OCI-LY7 (cell line): ENCODE measurements at regions not wholly inside any gene's neighbourhood (a gene's known extent, or its start where the extent isn't known, plus 50 kb on each side); places are given as distances from the start of the nearest gene placed in this dataset.

Experiments used
- BruUV-seq: library from RNA; stranded (reverse); fragments of 400-500 nt; replicated peaks from 2 replicates; lab custom pipeline; 2021; lab: Mats Ljungman, UMichigan
- CTCF ChIA-PET: fragments of 300-600 bp; sonication (Branson Sonifier 250); formaldehyde crosslinking; loops from one replicate; lab custom pipeline; 2022; ENCODE audit warnings: antibody characterized with exemption; ENCODE audit not compliant: unreplicated experiment; lab: Charles Lee
- POLR2A ChIA-PET: fragments of 300-600 bp; sonication (Branson Sonifier 250); formaldehyde crosslinking; loops from one replicate; lab custom pipeline; 2022; ENCODE audit warnings: antibody characterized with exemption; lab: Charles Lee
- DNase-seq: peaks from one replicate; pipeline ENCODE4 v3.0.0-alpha.2; 2015; ENCODE audit warnings: low spot score
- H2AFZ ChIP-seq: fragments of 200-600 bp; sonication (generic), shearing (Covaris generic); 2 replicates; pipeline ENCODE4 v1.6.1; 2014; ENCODE audit warnings: mild to moderate bottlenecking, antibody characterized with exemption, low read length, moderate library complexity
- H3K27ac ChIP-seq: fragments of 200-600 bp; sonication (generic); 2 replicates; pipeline ENCODE4 v1.5.1; 2014; ENCODE audit warnings: mixed run types, low read depth, mild to moderate bottlenecking, moderate library complexity, low read length, inconsistent platforms; ENCODE audit not compliant: poor library complexity, severe bottlenecking
- H3K36me3 ChIP-seq: fragments of 200-600 bp; sonication (generic); 2 replicates; pipeline ENCODE4 v1.6.1; 2014; ENCODE audit warnings: mild to moderate bottlenecking, antibody characterized with exemption, low read length, moderate library complexity, mixed read lengths; ENCODE audit not compliant: insufficient read depth
- H3K4me1 ChIP-seq: fragments of 200-600 bp; sonication (generic); 2 replicates; pipeline ENCODE4 v1.5.1; 2014; ENCODE audit warnings: mild to moderate bottlenecking, low read length; ENCODE audit not compliant: insufficient read depth, poor library complexity, severe bottlenecking
- H3K4me2 ChIP-seq: fragments of 200-600 bp; sonication (generic); 2 replicates; pipeline ENCODE4 v1.6.1; 2014; ENCODE audit warnings: mild to moderate bottlenecking, low read length
- H3K4me3 ChIP-seq: fragments of 200-600 bp; sonication (generic); 2 replicates; pipeline ENCODE4 v1.5.1; 2014; ENCODE audit warnings: mild to moderate bottlenecking, low read depth, low read length; ENCODE audit not compliant: poor library complexity, severe bottlenecking
- H3K79me2 ChIP-seq: fragments of 200-600 bp; sonication (generic); 2 replicates; pipeline ENCODE4 v1.6.1; 2016; ENCODE audit warnings: low read depth, mild to moderate bottlenecking, low read length, moderate library complexity, mixed read lengths; ENCODE audit not compliant: insufficient read depth
- H3K9me2 ChIP-seq: fragments of 200-600 bp; sonication (generic); 2 replicates; pipeline ENCODE4 v1.6.1; 2016; ENCODE audit warnings: mild to moderate bottlenecking, low read length, mixed read lengths; ENCODE audit not compliant: insufficient read depth
- H3K9me3 ChIP-seq: fragments of 200-600 bp; sonication (generic); 2 replicates; pipeline ENCODE4 v1.6.1; 2014; ENCODE audit warnings: mild to moderate bottlenecking, mixed run types, low read length, mixed read lengths
- H4K20me1 ChIP-seq: fragments of 200-600 bp; sonication (generic); 2 replicates; pipeline ENCODE4 v1.6.1; 2014; ENCODE audit warnings: mild to moderate bottlenecking, antibody characterized with exemption, low read length, moderate library complexity, mixed read lengths; ENCODE audit not compliant: insufficient read depth
- EZH2phosphoT487 ChIP-seq: fragments of 200-600 bp; sonication (generic); IDR thresholded peaks from 2 replicates; pipeline ENCODE4 v1.6.1; 2018; ENCODE audit warnings: low read depth, borderline replicate concordance, mild to moderate bottlenecking, mixed run types, antibody characterized with exemption, low read length, moderate library complexity, mixed read lengths
- intact Hi-C: fragments of 100-400 bp; cut with micrococcal nuclease; formaldehyde crosslinking; loops from one replicate; pipeline ENCODE4 v1.10.0; 2022; ENCODE audit not compliant: unreplicated experiment
- TF ChIP-seq, protein P1 (sequence below): fragments of 200-600 bp; sonication (generic); conservative IDR thresholded peaks from 2 replicates; pipeline ENCODE4 v1.5.1; 2014; ENCODE audit warnings: mild to moderate bottlenecking, antibody characterized with exemption, low read length, moderate library complexity, mixed read lengths

DNA sequence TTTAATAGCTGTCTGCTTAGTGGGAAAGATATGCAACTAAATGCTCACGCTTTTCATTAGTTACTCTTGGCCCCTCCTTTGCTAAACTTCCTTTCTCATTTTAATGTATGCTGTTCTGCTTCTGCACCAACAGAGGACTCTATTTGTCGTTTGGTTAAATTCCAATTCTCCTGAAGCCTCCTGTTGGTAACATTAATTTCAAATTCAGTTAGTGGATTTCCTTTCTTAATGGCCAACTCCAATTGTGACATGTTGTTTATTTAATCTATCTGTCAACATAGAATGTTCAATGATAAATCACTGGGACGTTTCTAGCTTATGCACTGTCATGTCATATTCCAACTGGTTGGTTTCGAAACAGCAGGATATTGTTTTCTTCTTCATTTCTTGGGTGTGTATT is 467.4 kb upstream of the BCHE start:
- BruUV-seq: no TSS peak
- no peaks in the 10 kb centered on the region for H3K79me2 ChIP-seq

DNA sequence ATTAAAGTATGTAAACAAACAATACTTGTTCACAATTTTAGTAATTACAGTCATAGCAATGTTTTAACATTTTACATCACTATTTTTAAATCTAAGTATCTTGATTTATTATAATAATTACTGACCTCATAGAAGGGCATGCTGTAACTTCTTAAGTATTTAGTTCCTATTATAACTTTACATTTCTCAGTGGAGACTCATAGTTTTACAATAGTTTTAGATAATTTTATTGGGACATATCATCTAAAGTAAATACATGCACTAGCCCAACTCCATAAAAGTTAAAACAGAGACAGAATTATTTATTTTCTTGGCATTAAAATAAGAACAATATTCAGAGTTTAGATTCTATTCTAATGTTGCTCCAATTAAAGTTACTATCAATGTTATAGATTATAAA is 466.5 kb upstream of the BCHE start:
- POLR2A ChIA-PET: no interaction called here
- no peaks in the 10 kb centered on the region for H4K20me1 ChIP-seq
- H3K27ac ChIP-seq: no peak overlapping the region
- H3K9me3 ChIP-seq: no peaks in the 10 kb centered on the region
- H3K79me2 ChIP-seq: no peaks in the 10 kb centered on the region
- no peak overlapping the region for H2AFZ ChIP-seq
- H3K4me3 ChIP-seq: no peak overlapping the region
- H3K36me3 ChIP-seq: no peaks in the 10 kb centered on the region
- CTCF ChIA-PET: no interaction called here
- H3K4me1 ChIP-seq: no peaks in the 10 kb centered on the region
- no peak for DNase-seq
- intact Hi-C loops: no loop called here
- no peak overlapping the region for H3K4me2 ChIP-seq
- no TSS peak for BruUV-seq
- no peak for TF ChIP-seq EZH2phosphoT487
- TF ChIP-seq, protein P1, sequence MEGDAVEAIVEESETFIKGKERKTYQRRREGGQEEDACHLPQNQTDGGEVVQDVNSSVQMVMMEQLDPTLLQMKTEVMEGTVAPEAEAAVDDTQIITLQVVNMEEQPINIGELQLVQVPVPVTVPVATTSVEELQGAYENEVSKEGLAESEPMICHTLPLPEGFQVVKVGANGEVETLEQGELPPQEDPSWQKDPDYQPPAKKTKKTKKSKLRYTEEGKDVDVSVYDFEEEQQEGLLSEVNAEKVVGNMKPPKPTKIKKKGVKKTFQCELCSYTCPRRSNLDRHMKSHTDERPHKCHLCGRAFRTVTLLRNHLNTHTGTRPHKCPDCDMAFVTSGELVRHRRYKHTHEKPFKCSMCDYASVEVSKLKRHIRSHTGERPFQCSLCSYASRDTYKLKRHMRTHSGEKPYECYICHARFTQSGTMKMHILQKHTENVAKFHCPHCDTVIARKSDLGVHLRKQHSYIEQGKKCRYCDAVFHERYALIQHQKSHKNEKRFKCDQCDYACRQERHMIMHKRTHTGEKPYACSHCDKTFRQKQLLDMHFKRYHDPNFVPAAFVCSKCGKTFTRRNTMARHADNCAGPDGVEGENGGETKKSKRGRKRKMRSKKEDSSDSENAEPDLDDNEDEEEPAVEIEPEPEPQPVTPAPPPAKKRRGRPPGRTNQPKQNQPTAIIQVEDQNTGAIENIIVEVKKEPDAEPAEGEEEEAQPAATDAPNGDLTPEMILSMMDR: no peak
- H3K9me2 ChIP-seq: no peaks in the 10 kb centered on the region

More for the DNA sequence above, 467.4 kb upstream of the BCHE start:
- intact Hi-C loops: no loop called here
- POLR2A ChIA-PET: no interaction called here
- TF ChIP-seq, protein P1: no peak
- no peak for TF ChIP-seq EZH2phosphoT487
- Histone ChIP-seq H3K4me3 (no peak overlapping the region), H4K20me1 (no peaks in the 10 kb centered on the region), H2AFZ (no peak overlapping the region), H3K9me2 (no peaks in the 10 kb centered on the region), H3K4me2 (no peak overlapping the region), H3K9me3 (no peaks in the 10 kb centered on the region), H3K36me3 (no peaks in the 10 kb centered on the region), H3K4me1 (no peaks in the 10 kb centered on the region), H3K27ac (no peak overlapping the region)
- CTCF ChIA-PET: no interaction called here
- DNase-seq: no peak

DNA sequence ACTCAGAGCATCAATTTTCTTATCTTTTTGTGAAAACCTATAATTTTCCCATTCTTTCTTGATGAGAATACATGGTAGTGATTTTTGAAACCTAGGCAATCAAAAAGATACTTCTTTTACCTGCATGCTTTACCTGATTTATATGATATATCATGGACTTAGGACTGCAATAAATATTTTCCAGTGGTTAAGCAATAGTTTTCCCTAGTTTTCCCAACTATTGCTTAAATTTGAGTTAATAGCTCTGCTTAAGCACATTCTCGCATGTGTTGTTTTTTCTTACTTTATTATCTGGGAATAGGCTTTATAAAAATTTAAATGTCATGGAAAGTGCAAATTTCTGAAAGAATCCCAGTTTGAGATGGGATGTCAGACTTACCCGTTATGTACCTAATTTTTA is 465.1 kb upstream of the BCHE start:
- intact Hi-C loops: no loop called here
- ChIA-PET CTCF (no interaction called here), POLR2A (interaction anchor here (0.6 kb wide), 1 partner anchor 15 kb away, joined by 3 read pairs; no protein-coding TSS in a partner anchor)
- no peak for TF ChIP-seq EZH2phosphoT487
- TF ChIP-seq, protein P1: no peak
- H3K4me2 ChIP-seq: no peak overlapping the region
- H4K20me1 ChIP-seq: no peaks in the 10 kb centered on the region
- no peak for DNase-seq
- H3K9me2 ChIP-seq: no peaks in the 10 kb centered on the region
- H3K36me3 ChIP-seq: no peaks in the 10 kb centered on the region
- H3K4me3 ChIP-seq: no peak overlapping the region
- H3K27ac ChIP-seq: no peak overlapping the region
- BruUV-seq: no TSS peak
- no peaks in the 10 kb centered on the region for H3K4me1 ChIP-seq
- H3K79me2 ChIP-seq: no peaks in the 10 kb centered on the region
- no peaks in the 10 kb centered on the region for H3K9me3 ChIP-seq
- H2AFZ ChIP-seq: no peak overlapping the region
